DMS79 (cell line): ENCODE measurements at regions not wholly inside any gene's neighbourhood (a gene's known extent, or its start where the extent isn't known, plus 50 kb on each side); places are given as distances from the start of the nearest gene placed in this dataset.

ENCODE experiments used
- DNase-seq: peaks from one replicate; lab custom pipeline; 2025; lab: John Stamatoyannopoulos, UW

DNA sequence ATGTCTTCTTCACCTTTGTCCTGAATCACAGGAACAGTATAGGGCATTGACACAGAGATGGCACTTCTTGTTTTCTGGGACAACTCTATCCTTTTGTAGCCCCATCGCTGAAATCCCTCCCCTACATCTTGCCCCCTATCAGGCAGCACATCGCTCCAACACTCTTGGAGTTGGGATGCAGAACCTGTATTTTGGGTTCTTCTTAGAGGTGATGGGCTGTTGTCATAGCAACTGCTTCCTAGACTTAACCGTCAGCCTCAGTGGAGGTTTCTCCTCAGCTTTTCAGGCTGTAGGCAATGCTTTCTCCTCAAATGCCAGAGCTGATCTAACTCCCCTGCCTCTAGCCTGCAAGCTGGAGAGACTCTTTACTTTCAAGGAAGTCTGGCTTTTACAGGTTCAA, 99.9 kb upstream of the SPRED2 start:
- no peak for DNase-seq

DNA sequence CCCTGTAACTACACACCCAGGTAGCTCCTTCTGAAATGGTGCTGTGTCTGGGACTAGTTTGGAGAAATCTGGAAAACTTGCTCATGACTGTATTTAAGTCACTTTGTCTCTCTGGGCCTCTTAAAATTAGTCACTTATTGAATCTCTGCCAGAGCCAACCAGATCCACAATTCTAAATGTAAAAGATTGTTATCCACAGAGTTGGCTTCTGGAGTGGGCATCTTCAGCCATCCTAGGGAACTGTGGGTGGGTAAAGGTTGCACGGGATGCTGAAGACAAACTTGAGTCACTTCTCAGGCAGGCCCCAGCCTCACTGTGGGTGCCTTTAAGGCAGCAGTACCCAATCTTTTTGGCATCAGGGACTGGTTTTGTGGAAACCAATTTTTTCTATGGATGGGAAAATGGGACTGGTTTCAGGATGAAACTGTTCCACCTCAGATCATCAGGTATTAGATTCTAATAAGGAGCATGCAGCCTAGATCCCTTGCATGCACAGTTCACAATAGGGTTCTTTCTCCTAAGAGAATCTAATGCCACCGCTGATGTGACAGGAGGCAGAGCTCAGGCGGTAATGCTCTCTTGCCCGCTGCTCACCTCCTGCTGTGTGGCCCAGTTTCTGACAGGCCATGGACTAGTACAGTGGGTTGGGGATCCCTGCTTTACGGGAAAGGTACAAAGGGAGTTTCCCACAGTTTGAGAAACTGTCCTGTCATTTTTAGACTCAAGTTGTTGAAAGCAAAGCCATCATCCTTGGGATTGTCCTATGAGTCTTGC, 98.3 kb upstream of the SPRED2 start:
- no peak for DNase-seq

DNA sequence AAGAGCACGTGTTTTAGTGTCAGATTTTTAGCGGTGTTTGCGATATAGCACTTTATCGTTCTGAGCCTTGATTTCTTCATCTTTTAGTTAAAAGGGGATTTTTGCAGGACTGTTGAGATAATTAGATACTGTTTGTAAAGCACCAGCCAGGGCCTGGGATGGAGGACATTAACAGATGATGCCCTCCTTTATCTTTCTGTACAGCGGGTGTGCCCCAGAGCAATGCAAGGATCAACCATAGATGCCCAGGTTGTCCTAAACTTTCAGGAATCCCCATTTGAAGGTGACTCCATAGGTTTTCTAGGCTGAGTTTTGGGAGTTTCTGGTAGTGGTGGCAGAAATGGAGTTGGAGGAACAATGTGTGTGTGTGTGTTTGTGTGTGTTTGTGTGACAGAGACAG, 97.0 kb upstream of the SPRED2 start:
- DNase-seq: no peak

DNA sequence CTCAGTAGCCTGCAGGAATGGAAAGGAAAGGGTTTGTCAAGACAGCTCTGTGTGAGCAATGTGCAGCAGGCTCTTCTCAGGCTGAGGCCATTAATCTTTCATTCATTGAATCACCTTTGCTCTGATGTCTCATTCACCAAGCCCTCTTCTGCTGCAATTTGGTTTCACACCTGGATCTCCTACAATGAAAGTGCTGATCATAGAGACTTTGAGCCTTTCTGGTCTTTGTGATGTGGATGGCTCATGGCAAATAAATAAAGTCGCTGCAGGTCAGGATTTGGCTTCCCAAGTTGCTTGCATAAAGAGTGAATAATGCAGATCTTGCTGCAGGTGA, 95.8 kb upstream of the SPRED2 start:
- DNase-seq: no peak

DNA sequence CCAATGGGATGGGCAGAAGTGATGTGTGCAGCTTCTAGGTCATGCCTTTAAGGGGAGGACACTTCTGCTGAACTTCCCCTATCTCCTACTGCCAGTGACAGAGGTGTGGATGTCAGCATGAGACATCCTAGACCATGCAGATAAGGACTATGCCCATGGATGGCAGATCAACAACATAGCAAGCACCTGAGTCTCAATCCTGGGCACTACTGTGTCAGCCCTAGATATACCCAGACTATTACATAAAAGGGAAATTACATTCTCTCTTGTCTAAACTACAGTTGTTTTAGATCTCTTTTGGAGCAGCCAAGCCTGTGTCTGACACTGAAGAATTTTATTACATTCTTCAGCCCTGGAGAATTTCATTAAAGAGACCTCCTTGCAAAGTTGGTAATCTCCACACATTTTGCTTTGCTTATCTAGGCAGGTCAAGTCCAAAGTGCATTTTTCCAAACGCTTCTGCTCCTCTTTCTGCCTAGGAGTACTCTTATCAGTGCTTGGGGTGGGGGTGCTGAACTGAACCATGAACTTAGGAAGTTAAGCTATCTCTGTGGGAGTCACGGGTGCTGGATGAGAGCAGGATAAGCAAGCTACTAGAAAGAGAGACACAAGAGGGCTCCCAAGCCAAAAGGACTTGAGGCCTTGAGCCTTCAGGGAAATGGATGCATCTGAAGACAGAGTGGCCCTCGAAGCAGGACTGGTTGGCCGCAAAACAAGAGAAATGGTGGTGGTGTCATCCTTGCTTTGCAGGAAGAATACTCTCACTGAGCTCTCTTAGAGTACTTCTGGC, 95.2 kb upstream of the SPRED2 start:
- DNase-seq: no peak

DNA sequence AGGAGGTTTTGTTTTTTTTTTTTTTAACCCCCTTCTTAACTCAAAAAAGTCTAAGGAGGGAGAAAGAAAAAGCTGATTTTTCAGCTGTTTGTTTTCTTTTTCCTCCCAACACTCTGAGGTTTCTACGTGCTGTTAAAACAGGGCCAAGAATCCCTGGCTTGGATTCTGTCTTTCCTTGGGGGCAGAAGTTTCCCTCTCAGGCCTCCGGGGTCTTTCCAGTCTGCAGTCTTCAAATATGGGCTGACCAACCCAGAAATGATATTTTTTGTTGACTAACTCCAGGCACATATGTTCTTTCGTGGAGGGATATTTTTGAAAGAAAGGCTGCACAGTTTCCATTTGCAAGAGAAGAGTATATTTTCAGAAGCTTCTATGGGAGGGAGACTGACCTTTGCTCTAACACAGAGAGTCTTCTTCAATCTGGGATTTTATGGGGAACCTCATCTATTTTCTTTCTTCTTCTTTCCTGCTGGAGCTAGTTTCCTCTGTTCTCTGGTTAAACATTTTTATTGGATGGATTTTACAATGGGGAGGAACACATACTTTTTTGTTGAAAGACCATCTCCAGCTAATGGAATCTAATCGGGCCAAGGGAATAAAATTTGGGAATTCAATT, 93.3 kb upstream of the SPRED2 start:
- DNase-seq: no peak

DNA sequence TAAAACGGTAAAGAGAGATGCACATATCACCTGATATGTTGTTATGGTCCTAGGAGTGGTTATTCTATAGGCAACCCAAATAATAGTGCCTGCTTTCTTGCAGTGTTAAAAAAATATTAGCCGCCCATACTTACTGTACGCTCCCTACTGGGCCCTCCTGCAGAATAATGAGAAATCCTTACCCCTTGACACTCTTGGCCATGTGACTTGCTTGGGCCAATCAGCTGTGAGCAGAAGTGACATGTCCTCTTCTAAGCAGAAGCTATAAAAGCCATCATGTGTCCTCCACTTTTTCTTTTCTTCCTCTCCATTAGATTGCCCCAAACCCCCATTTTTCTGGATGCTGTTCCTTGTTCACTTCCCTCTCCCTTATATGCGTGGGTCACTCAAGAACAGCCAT, 90.5 kb upstream of the SPRED2 start:
- no peak for DNase-seq

DNA sequence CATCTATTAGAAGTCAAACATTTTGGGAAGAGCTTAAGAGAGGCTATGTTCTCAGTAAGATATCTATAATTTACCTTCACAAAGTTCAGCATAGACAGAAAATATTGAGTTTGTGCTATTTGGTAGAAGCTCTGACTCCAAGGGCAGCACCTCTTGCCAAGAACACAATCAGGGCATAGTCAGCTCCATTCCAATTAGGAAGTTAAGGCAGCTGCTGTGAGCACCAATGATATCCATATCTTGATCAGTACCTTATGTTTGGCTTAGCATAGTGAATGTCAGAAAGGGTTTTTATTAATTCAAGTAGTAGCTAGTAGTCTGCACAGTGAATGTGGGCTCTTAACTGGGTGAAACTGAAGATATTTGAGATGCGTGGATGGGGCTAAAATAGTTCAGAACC, 86.4 kb upstream of the SPRED2 start:
- DNase-seq: no peak

DNA sequence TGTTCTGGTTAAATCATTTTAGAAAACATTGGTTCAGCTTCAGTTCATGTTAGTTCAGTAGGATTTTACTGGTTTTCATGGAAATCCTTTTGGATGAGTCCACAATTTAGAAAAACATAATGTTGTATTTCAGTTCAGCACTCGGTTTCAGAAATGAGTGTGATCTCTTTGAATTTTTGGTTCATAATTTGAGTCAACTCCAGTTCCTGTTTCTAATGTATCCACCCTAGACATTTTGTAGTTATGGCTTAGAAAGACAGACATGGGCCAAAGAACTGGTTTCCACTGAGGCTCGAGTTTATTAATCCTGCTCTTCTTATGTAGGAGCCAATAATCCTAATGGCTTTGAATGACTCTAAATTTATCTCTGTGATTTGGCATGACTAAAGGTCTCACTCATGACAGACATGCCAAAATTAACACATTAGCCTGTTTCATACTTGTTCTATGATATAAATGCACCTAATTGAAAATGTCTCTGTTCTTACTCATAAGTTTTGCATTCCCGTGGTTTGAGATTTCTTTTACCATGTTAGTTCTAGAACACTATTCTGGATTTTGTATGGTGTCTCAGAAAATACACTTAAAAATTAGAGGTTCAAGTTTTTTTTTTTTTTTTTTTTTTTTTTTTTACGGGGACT, 82.3 kb upstream of the SPRED2 start:
- DNase-seq: no peak

DNA sequence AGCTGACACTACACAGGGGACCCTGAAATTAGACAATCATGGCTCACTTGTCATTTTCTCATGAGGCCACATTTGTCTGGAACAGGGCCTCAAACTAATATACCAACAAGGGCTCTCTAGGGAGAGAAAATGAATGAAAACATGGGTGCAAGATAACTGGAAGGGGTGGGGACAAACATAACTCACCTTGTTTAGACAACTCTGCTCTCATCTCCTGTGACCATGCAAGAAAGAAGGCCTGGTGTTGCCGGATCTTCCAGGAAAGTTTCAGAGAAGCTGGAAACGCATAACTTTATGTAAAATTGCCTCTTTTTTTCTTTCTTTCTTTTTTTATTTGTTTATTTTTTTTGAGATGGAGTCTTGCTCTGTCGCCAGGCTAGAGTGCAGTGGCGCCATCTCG, 80.4 kb upstream of the SPRED2 start:
- no peak for DNase-seq

DNA sequence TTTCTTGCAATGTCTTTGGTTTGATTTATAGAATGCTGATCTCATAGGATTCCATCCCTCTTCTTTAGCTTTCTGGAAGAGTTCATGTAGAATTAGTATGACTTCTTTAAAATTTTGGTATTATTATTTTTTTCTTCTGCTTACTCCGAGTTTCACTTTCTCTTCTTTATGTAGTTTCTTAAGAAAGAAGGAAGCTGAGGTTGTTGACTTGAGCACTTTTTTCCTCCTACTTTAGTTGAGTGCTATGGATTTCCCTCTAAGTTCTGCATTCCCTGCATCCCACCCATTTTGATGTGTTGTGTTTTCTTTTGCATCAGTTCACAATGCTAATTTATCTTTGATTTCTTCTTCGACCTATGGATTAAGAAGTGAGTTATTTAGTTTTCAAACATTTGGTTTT, 78.9 kb upstream of the SPRED2 start:
- DNase-seq: no peak

DNA sequence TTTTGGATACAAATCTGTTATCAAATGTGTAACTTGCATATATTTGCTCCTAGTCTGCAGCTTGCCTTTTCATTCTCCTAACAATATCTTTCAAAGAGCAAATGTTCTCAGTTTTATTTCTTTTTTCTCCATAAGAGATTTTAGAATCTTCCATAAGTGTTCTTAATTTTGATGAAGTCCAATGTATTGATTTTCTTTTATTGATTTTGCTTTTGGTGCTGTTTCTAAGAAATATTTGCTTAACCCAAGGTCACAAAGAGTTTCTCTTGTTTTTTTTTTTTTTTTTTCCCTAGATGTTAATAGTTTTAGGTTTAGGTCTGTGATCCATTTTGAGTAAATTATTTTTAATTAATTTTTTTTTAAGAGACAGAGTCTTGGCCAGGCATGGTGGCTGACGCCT, 75.8 kb upstream of the SPRED2 start:
- no peak for DNase-seq

DNA sequence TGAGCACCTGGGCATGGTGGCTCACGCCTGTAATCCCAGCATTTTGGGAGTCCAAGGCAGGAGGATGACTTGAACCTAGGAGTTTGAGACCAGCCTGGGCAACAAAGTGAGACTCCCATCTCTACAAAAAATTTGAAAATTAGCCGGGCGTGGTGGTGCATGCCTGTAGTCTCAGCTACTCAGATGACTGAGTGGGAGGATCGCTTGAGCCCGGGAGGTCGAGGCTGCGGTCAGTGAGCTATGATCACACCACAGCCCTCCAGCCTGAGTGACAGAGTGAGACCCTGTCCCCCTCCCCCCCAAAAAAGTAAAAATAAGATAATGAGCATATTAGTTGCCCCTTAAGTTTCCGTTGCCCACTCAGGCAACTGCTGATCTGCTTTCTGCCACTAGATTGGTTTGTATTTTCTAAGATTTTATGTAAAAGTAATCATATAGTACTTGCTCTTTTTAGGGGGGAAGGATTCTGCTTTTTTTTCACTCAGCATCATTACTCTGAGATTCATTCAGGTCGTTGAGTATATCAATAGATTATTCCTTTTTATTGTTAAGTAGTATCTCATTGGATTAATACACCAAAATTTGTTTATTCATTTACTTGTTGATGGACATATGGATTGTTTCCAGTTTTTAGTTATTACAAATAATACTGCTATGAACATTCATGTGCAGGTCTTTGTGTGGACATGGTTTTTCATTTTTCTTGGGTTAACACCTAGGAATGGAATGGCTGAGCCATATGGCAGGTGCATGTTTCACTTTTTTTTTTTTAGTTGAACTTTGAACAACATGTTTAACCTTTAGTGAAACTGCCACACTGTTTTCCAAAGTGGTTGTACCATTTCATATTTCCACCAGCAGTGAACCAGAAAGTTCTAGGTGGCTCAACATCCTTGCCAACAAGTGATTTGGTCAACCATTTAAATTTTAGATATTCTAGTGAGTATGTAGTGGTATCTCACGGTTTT, 75.0 kb upstream of the SPRED2 start:
- DNase-seq: no peak

DNA sequence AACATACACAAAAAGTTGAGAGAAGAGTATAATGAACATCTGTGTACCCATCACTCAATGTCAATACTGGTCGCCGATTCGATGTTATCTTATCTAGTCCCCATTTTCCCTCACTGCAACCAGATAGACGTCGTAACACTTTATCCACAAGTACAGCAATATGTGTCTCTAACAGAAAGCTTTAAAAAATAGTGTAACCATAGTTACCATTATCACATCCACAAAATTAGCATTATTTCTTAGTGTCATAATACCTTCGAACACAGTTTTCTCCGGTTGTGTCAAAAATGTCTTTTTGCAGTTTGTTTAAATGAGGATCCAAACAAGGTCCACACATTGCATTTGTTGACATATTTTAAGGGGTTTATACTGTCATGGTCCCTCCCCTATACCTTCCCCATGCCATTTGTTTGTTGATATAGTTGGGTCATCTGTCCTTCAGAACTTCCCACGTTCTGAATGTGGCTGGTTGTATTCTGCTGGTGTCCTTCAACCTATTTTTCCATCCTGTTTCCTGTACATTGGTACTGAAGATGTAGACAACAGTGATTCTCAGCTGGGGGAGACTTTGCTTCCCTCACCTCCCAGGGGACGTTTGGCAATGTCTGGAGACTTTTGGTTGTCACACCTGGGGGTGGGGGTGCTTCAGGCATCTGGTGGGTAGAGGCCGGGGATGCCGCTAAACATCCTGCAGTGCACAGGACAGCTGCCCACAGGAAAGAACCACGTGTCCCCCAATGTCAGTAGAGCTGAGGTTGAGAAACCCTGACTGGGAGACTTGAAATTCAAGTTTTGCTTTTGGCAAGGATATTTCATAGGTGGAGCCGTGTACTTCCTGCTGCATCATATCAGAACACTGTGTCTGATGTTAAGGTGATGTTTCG, 72.7 kb upstream of the SPRED2 start:
- DNase-seq: no peak

DNA sequence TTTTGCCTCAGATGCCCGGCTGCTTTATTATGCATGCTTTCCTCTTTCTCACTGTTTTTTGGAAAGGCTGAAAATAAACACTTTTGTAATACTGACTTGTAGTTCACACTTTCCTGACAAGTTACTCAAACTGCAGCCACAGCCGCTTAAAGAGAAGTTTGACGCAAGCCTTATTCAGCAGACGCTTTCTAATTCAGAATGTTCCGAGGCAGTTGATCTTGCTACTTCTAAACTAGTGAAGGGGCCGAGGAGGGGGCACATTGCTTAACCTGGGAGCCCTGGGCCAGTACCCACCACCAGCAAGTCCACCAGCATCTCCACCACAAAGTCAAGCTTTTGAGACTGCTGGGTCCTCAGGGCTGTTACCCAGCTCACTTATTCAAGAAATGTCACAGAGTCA, 71.8 kb upstream of the SPRED2 start:
- no peak for DNase-seq

DNA sequence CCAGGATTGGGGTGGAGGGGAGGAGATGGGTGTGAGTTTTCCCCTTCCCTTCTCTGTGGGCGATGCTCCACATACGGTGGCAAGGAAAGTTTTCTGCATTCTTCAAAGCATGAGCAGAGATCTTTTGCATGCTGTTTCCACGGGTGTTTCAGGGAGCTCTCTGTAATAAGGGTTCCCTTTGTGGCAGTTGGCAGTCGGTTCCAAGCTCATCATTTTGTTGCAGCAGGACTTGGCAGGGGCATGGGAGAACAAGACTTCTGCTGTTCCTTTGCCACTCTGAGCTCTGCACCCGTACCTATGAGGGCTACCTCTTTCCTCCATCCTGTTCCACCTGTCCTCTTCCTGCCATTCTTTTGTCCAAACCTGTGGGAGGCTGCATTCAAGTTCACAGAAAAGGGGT, 71.3 kb upstream of the SPRED2 start:
- no peak for DNase-seq

DNA sequence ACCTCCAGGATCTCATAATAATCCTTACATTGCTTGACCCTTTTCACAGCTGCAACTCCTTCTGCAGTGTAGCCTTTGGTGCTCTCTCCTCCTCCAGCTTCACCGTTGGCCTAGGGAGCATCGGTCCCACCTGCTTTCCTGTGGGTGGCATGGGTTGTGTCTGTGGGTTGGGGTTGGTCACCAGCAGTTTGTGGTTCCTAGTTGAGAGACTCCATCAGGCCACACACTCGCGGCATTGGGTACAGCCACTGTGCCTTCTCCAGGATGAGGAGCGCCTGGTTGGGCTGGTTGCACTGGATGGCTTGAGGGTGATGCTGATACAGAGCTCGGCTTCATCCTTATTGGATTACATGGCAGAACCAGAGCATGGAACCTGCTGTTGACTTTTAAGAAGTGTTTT, 69.4 kb upstream of the SPRED2 start:
- DNase-seq: no peak

DNA sequence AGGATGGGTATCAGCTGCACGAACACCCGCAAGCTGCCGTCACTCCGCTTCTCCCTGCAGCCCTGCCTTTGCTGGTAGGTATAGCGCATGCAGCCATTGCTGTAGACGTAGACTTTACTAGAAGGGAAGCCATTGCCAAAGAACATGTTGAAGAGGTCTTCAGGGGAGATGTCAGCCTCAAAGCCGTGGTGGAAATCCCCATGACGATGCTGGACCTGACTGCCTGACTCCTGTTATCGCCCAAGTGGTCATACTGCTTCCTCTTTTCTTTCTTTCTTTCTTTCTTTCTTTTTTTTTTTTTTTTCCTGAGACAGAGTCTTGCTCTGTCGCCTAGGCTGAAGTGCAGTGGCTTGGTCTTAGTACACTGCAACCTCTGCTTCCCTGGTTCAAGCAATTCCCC, 68.7 kb upstream of the SPRED2 start:
- no peak for DNase-seq

DNA sequence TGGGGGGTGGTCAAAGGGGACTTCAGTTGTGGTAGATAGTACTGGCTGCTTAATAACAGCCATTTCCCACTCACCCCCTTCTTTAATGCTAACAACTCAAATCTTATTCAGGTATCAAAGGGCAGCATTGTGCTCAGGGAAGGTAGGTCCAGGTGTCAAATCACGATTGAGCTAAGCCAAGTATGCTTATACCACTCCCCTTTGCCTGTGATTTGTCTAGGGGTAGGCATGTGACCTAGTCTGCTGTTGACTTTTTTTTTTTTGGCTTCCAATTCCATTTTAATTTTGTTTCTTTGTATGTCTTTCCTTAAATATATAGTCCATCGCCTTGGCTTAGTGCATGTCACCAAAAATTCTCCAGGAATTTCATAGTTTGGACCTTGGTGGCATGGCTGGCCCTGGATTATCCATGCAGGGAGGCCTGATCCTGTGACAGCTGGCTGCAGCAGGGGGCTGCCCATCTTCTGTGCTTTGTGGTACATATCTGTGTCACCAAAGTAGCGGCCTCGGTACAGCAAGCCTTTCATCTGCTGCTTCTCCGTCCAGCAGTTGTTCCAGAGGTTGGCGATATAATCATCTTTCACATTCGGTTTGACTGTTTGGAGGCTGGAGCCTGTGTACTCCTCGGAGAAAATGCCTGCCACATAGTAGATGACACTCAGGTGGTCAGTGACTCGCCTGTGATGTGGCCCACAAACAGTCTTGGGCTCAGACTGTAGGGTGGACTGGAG, 68.1 kb upstream of the SPRED2 start:
- DNase-seq: no peak

DNA sequence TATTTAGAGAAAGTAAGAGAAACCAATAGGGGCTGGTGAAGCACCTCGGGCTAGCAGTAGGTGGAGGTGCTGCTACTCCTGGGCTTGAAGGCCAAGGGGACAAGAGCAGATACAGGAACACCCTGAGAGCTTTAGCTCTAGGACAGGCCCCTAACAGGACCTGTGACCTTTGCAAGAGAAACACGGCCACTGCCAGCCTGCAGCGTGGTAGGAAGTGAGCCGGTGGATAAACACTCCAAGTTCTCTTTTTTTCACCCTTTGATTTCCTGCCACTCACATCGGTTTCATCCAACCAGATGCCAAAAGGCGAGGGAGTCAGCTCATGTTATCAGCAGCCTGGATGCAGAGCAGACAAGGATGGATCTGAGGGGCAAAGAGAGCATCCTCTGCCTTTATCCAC, 66.8 kb upstream of the SPRED2 start:
- DNase-seq: no peak
